ENCODE measurements at regions not wholly inside any gene's neighbourhood (a gene's known extent, or its start where the extent isn't known, plus 50 kb on each side); places are given as distances from the start of the nearest gene placed in this dataset.

DNA sequence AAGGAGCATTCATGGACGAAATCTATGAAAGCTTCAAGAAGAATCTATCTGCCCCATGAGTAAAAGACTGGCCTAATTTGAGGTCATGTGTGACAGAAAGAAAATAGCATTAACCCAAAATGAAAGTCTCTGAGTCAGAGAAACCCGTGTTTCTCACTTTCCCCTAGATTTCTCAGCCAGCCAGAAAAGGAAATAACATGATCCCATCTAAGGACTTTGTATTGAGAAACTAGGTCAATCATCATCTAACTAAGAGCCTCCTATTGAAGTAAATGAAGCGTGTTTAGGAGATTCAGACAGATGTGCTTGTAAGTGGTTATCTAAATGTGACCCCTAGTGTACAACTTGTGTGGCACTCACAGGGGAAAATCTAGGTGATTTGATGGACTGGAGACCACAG is 77.3 kb upstream of the ZNF366 start:
- TF ChIP-seq GLI4 (tag by site-specific recombination; IDR thresholded peaks at IDR 0.05), result no peak
- TF ChIP-seq ZNF629 (tag by site-specific recombination; IDR thresholded peaks at IDR 0.05), result no peak
- no peak for TF ChIP-seq ZBTB7A (tag by site-specific recombination; IDR thresholded peaks at IDR 0.05; ENCODE audit: low read depth)
- TF ChIP-seq ZEB2 (tag by site-specific recombination; IDR thresholded peaks at IDR 0.05), result no peak
- TF ChIP-seq, protein P1, sequence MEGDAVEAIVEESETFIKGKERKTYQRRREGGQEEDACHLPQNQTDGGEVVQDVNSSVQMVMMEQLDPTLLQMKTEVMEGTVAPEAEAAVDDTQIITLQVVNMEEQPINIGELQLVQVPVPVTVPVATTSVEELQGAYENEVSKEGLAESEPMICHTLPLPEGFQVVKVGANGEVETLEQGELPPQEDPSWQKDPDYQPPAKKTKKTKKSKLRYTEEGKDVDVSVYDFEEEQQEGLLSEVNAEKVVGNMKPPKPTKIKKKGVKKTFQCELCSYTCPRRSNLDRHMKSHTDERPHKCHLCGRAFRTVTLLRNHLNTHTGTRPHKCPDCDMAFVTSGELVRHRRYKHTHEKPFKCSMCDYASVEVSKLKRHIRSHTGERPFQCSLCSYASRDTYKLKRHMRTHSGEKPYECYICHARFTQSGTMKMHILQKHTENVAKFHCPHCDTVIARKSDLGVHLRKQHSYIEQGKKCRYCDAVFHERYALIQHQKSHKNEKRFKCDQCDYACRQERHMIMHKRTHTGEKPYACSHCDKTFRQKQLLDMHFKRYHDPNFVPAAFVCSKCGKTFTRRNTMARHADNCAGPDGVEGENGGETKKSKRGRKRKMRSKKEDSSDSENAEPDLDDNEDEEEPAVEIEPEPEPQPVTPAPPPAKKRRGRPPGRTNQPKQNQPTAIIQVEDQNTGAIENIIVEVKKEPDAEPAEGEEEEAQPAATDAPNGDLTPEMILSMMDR (tag by site-specific recombination; IDR thresholded peaks at IDR 0.05), result no peak

All from HEK293 (cell line).